ENCODE measurements at regions not wholly inside any gene's neighbourhood (a gene's known extent, or its start where the extent isn't known, plus 50 kb on each side); places are given as distances from the start of the nearest gene placed in this dataset.

GRCh38 chr2:184472481-184472880, 125.8 kb upstream of the ZNF804A start:
- Histone ChIP-seq H3K9me3 (ENCODE audit: low read depth) (no peaks in the 10 kb centered on the region), H3K4me1 (ENCODE audit: insufficient read depth) (no peaks in the 10 kb centered on the region), H4K20me1 (ENCODE audit: insufficient read depth) (no peaks in the 10 kb centered on the region), H3K79me2 (ENCODE audit: insufficient read depth) (no peaks in the 10 kb centered on the region), H3F3A (ENCODE audit: insufficient read depth) (no peaks in the 10 kb centered on the region), H3K4me3 (no peak overlapping the region), H3K4me2 (ENCODE audit: unreplicated experiment) (no peak overlapping the region), H3K9ac (no peak overlapping the region), H3K9me2 (ENCODE audit: insufficient read depth) (no peaks in the 10 kb centered on the region), H3K27ac (no peak overlapping the region), H3K36me3 (ENCODE audit: low read depth) (no peaks in the 10 kb centered on the region), H2AFZ (no peak overlapping the region), H3K27me3 (replicated peaks; ENCODE audit: insufficient read depth) (no peaks in the 10 kb centered on the region)
- WGBS, 2 experiments (ENCODE audit: low coverage in 1 of 2, low lambda C conversion rate in 2 of 2, missing lambda C conversion rate in 2 of 2), result 13 to 22% methylated on average over 1 of the region's 1 CpG
- DNase-seq, result no peak
- in situ Hi-C loops (cut with MboI), result no loop called here
- TF ChIP-seq EZH2phosphoT487 (IDR thresholded peaks at IDR 0.05; ENCODE audit: insufficient read depth, low read depth) (no peak), EZH2 (IDR thresholded peaks at IDR 0.05; ENCODE audit: insufficient read depth, poor library complexity, severe bottlenecking) (no peak)

GRCh38 chr2:184481865-184482264, 116.5 kb upstream of the ZNF804A start:
- H3K27me3 ChIP-seq (replicated peaks; ENCODE audit: insufficient read depth), result no peaks in the 10 kb centered on the region
- no peak overlapping the region for H3K4me3 ChIP-seq
- no peaks in the 10 kb centered on the region for H3F3A ChIP-seq (ENCODE audit: insufficient read depth)
- no peaks in the 10 kb centered on the region for H3K79me2 ChIP-seq (ENCODE audit: insufficient read depth)
- no peaks in the 10 kb centered on the region for H3K36me3 ChIP-seq (ENCODE audit: low read depth)
- H3K9ac ChIP-seq, result no peak overlapping the region
- no peaks in the 10 kb centered on the region for H4K20me1 ChIP-seq (ENCODE audit: insufficient read depth)
- no peaks in the 10 kb centered on the region for H3K9me2 ChIP-seq (ENCODE audit: insufficient read depth)
- no peak overlapping the region for H3K4me2 ChIP-seq (ENCODE audit: unreplicated experiment)
- H3K9me3 ChIP-seq (ENCODE audit: low read depth), result no peaks in the 10 kb centered on the region
- H3K4me1 ChIP-seq (ENCODE audit: insufficient read depth), result no peaks in the 10 kb centered on the region
- 0% methylated on average over 1 of the region's 1 CpG for WGBS, 2 experiments (ENCODE audit: low coverage in 1 of 2, low lambda C conversion rate in 2 of 2, missing lambda C conversion rate in 2 of 2)
- H2AFZ ChIP-seq, result no peak overlapping the region
- in situ Hi-C loops (cut with MboI), result no loop called here
- no peak for DNase-seq
- no peak overlapping the region for H3K27ac ChIP-seq
- no peak for TF ChIP-seq EZH2phosphoT487 (IDR thresholded peaks at IDR 0.05; ENCODE audit: insufficient read depth, low read depth)
- no peak for TF ChIP-seq EZH2 (IDR thresholded peaks at IDR 0.05; ENCODE audit: insufficient read depth, poor library complexity, severe bottlenecking)

- H3K4me2 ChIP-seq (ENCODE audit: unreplicated experiment), result no peak overlapping the region
- H3K36me3 ChIP-seq (ENCODE audit: low read depth), result no peaks in the 10 kb centered on the region
- WGBS, 2 experiments (ENCODE audit: low coverage in 1 of 2, low lambda C conversion rate in 2 of 2, missing lambda C conversion rate in 2 of 2), result 33 to 34% methylated on average over 2 of the region's 2 CpGs
- no peaks in the 10 kb centered on the region for H4K20me1 ChIP-seq (ENCODE audit: insufficient read depth)
- no peaks in the 10 kb centered on the region for H3K4me1 ChIP-seq (ENCODE audit: insufficient read depth)
- H3K79me2 ChIP-seq (ENCODE audit: insufficient read depth), result no peaks in the 10 kb centered on the region
- H3K27ac ChIP-seq, result no peak overlapping the region
- no peaks in the 10 kb centered on the region for H3F3A ChIP-seq (ENCODE audit: insufficient read depth)
- no peak for DNase-seq
- no peaks in the 10 kb centered on the region for H3K27me3 ChIP-seq (replicated peaks; ENCODE audit: insufficient read depth)
- no peak overlapping the region for H3K9ac ChIP-seq
- no peak for TF ChIP-seq EZH2 (IDR thresholded peaks at IDR 0.05; ENCODE audit: insufficient read depth, poor library complexity, severe bottlenecking)
- TF ChIP-seq EZH2phosphoT487 (IDR thresholded peaks at IDR 0.05; ENCODE audit: insufficient read depth, low read depth), result no peak
- no peak overlapping the region for H2AFZ ChIP-seq
- in situ Hi-C loops (cut with MboI), result no loop called here
- no peak overlapping the region for H3K4me3 ChIP-seq
- H3K9me3 ChIP-seq (ENCODE audit: low read depth), result no peaks in the 10 kb centered on the region
- H3K9me2 ChIP-seq (ENCODE audit: insufficient read depth), result no peaks in the 10 kb centered on the region
Observed at GRCh38 chr2:184498936-184499335, 99.4 kb upstream of the ZNF804A start.

- no peaks in the 10 kb centered on the region for H3K36me3 ChIP-seq (ENCODE audit: low read depth)
- no peak overlapping the region for H2AFZ ChIP-seq
- no peaks in the 10 kb centered on the region for H3K9me3 ChIP-seq (ENCODE audit: low read depth)
- H3K4me1 ChIP-seq (ENCODE audit: insufficient read depth), result no peaks in the 10 kb centered on the region
- no peaks in the 10 kb centered on the region for H4K20me1 ChIP-seq (ENCODE audit: insufficient read depth)
- no peak overlapping the region for H3K27ac ChIP-seq
- no peaks in the 10 kb centered on the region for H3K27me3 ChIP-seq (replicated peaks; ENCODE audit: insufficient read depth)
- no peaks in the 10 kb centered on the region for H3K79me2 ChIP-seq (ENCODE audit: insufficient read depth)
- no peaks in the 10 kb centered on the region for H3K9me2 ChIP-seq (ENCODE audit: insufficient read depth)
- in situ Hi-C loops (cut with MboI), result no loop called here
- no peak overlapping the region for H3K9ac ChIP-seq
- no peak overlapping the region for H3K4me3 ChIP-seq
- TF ChIP-seq EZH2phosphoT487 (IDR thresholded peaks at IDR 0.05; ENCODE audit: insufficient read depth, low read depth) (no peak), EZH2 (IDR thresholded peaks at IDR 0.05; ENCODE audit: insufficient read depth, poor library complexity, severe bottlenecking) (no peak)
- H3F3A ChIP-seq (ENCODE audit: insufficient read depth), result no peaks in the 10 kb centered on the region
- H3K4me2 ChIP-seq (ENCODE audit: unreplicated experiment), result no peak overlapping the region
- no peak for DNase-seq
Observed at GRCh38 chr2:184504252-184504651, 94.1 kb upstream of the ZNF804A start.

- in situ Hi-C loops (cut with MboI), result no loop called here
- 48 to 54% methylated on average over 5 of the region's 5 CpGs for WGBS, 2 experiments (ENCODE audit: low coverage in 1 of 2, low lambda C conversion rate in 2 of 2, missing lambda C conversion rate in 2 of 2)
Observed at GRCh38 chr2:184507254-184507653, 91.1 kb upstream of the ZNF804A start.

More at GRCh38 chr2:184507254-184507653, 91.1 kb upstream of the ZNF804A start:
- no peaks in the 10 kb centered on the region for H3K9me2 ChIP-seq (ENCODE audit: insufficient read depth)
- H3K4me1 ChIP-seq (ENCODE audit: insufficient read depth), result no peaks in the 10 kb centered on the region
- H3K4me2 ChIP-seq (ENCODE audit: unreplicated experiment), result no peak overlapping the region
- H3K27me3 ChIP-seq (replicated peaks; ENCODE audit: insufficient read depth), result no peaks in the 10 kb centered on the region
- no peak overlapping the region for H3K27ac ChIP-seq
- no peaks in the 10 kb centered on the region for H3F3A ChIP-seq (ENCODE audit: insufficient read depth)
- H3K36me3 ChIP-seq (ENCODE audit: low read depth), result no peaks in the 10 kb centered on the region
- H3K4me3 ChIP-seq, result no peak overlapping the region
- no peak for TF ChIP-seq EZH2phosphoT487 (IDR thresholded peaks at IDR 0.05; ENCODE audit: insufficient read depth, low read depth)
- no peak for TF ChIP-seq EZH2 (IDR thresholded peaks at IDR 0.05; ENCODE audit: insufficient read depth, poor library complexity, severe bottlenecking)
- no peaks in the 10 kb centered on the region for H3K79me2 ChIP-seq (ENCODE audit: insufficient read depth)
- no peaks in the 10 kb centered on the region for H3K9me3 ChIP-seq (ENCODE audit: low read depth)
- no peak overlapping the region for H3K9ac ChIP-seq
- no peaks in the 10 kb centered on the region for H4K20me1 ChIP-seq (ENCODE audit: insufficient read depth)
- no peak overlapping the region for H2AFZ ChIP-seq
- DNase-seq, result no peak

All from GM23248 (cell line).